GM12878 (cell line): ENCODE measurements at regions not wholly inside any gene's neighbourhood (a gene's known extent, or its start where the extent isn't known, plus 50 kb on each side); places are given as distances from the start of the nearest gene placed in this dataset.

Experiments used
- ATF7 ChIP-seq: fragments of 450-650 bp; IDR thresholded peaks from 2 replicates; pipeline ENCODE4 v1.6.1; 2016; ENCODE audit warnings: low read depth, mild to moderate bottlenecking
- ESRRA ChIP-seq: IDR thresholded peaks from 2 replicates; pipeline ENCODE4 v1.6.1; 2012; ENCODE audit warnings: mild to moderate bottlenecking, low read length, improper control_type of control experiment
- HDAC2 ChIP-seq: fragments of 200-600 bp; sonication (generic); IDR thresholded peaks from 2 replicates; pipeline ENCODE4 v1.6.1; 2017
- JUND ChIP-seq: IDR thresholded peaks from 2 replicates; pipeline ENCODE4 v1.6.1; 2012; ENCODE audit warnings: low read depth, mild to moderate bottlenecking, low read length, improper control_type of control experiment, moderate library complexity
- KAT2A ChIP-seq: conservative IDR thresholded peaks from 2 replicates; pipeline ENCODE4 v1.6.1; 2011; ENCODE audit warnings: low read depth, low read length; ENCODE audit not compliant: control insufficient read depth
- NFYB ChIP-seq: IDR thresholded peaks from 2 replicates; pipeline ENCODE4 v1.6.1; 2011; ENCODE audit warnings: low read depth, mild to moderate bottlenecking, low read length, improper control_type of control experiment, moderate library complexity; ENCODE audit not compliant: insufficient read depth
- POLR2AphosphoS5 ChIP-seq: IDR thresholded peaks from 2 replicates; pipeline ENCODE4 v1.6.1; 2011; ENCODE audit warnings: mild to moderate bottlenecking, low read length, inconsistent platforms
- RFX5 ChIP-seq: IDR thresholded peaks from 2 replicates; pipeline ENCODE4 v1.6.1; 2011; ENCODE audit warnings: low read depth, low read length, improper control_type of control experiment
- SMARCA5 ChIP-seq: fragments of 450-650 bp; IDR thresholded peaks from 2 replicates; pipeline ENCODE4 v1.6.1; 2017; ENCODE audit warnings: mild to moderate bottlenecking
- SMC3 ChIP-seq: IDR thresholded peaks from 2 replicates; pipeline ENCODE4 v1.6.1; 2011; ENCODE audit warnings: low read length, improper control_type of control experiment, borderline replicate concordance
- TAF1 ChIP-seq: IDR thresholded peaks from 2 replicates; pipeline ENCODE4 v1.6.1; 2011; ENCODE audit warnings: mild to moderate bottlenecking, low read depth, low read length, borderline replicate concordance
- TF ChIP-seq, protein P1 (sequence below), 3 experiments: IDR thresholded peaks in 2 of 3; conservative IDR thresholded peaks in 1 of 3; 2 replicates each; pipeline ENCODE4 v1.5.1; 2011; ENCODE audit warnings: low read depth in 3 of 3, low read length in 3 of 3, mild to moderate bottlenecking in 3 of 3, control low read depth in 2 of 3, moderate library complexity in 2 of 3, inconsistent platforms in 1 of 3, mixed read lengths in 1 of 3; ENCODE audit not compliant: control insufficient read depth in 2 of 3, insufficient read depth in 1 of 3; ENCODE audit errors: extremely low read depth in 1 of 3
- TF ChIP-seq, protein P2 (sequence below): IDR thresholded peaks from 2 replicates; pipeline ENCODE4 v1.6.1; 2011; ENCODE audit warnings: low read depth, low read length, improper control_type of control experiment, borderline replicate concordance

GRCh38 chr4:102449751-102450352 is 51.3 kb upstream of the NFKB1 start:
- TF ChIP-seq POLR2AphosphoS5 (no peak), HDAC2 (no peak), ATF7 (no peak), KAT2A (no peak), SMARCA5 (no peak), ESRRA (no peak), NFYB (no peak), JUND (no peak), TAF1 (no peak), SMC3 (peak; percentile 97), RFX5 (no peak)
- TF ChIP-seq, protein P1, sequence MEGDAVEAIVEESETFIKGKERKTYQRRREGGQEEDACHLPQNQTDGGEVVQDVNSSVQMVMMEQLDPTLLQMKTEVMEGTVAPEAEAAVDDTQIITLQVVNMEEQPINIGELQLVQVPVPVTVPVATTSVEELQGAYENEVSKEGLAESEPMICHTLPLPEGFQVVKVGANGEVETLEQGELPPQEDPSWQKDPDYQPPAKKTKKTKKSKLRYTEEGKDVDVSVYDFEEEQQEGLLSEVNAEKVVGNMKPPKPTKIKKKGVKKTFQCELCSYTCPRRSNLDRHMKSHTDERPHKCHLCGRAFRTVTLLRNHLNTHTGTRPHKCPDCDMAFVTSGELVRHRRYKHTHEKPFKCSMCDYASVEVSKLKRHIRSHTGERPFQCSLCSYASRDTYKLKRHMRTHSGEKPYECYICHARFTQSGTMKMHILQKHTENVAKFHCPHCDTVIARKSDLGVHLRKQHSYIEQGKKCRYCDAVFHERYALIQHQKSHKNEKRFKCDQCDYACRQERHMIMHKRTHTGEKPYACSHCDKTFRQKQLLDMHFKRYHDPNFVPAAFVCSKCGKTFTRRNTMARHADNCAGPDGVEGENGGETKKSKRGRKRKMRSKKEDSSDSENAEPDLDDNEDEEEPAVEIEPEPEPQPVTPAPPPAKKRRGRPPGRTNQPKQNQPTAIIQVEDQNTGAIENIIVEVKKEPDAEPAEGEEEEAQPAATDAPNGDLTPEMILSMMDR (IDR thresholded peaks at IDR 0.05 in 2 of 3, conservative IDR thresholded peaks at IDR 0.05 in 1 of 3; ENCODE audit: control insufficient read depth in 2 of 3, extremely low read depth in 1 of 3, insufficient read depth in 1 of 3, low read depth in 3 of 3, low read length in 3 of 3) = peak; percentile 60 to 85 (median 63); a peak in 5 of 6 replicates
- TF ChIP-seq, protein P2, sequence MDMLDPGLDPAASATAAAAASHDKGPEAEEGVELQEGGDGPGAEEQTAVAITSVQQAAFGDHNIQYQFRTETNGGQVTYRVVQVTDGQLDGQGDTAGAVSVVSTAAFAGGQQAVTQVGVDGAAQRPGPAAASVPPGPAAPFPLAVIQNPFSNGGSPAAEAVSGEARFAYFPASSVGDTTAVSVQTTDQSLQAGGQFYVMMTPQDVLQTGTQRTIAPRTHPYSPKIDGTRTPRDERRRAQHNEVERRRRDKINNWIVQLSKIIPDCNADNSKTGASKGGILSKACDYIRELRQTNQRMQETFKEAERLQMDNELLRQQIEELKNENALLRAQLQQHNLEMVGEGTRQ = no peak
